ENCODE measurements at regions not wholly inside any gene's neighbourhood (a gene's known extent, or its start where the extent isn't known, plus 50 kb on each side); places are given as distances from the start of the nearest gene placed in this dataset.

DNA sequence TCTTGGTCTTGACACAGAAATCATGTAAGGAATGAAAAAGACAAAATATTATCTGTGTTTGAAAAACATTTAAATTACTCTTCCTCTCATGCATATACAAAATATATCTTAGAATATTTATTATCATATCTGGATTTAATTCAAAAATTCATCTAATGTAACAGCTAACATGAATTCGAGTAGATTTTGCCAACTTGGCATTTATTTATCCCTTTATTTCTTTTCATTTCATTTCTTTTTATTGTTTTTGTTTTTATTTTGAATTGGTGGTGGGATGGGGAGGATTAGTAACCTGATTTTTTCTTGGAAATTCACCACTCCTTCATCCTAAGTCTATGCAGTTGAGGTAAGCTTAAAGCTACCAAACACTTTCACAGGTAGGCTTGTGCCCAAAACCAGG, 508.7 kb downstream of the EPHA7 start:
- Histone ChIP-seq H3K4me1 (peaks cover 7% of the 10 kb centered on the region), H3K27me3 (no peaks in the 10 kb centered on the region), H3K4me3 (no peak overlapping the region), H3K4me2 (no peak overlapping the region), H3K27ac (no peak overlapping the region), H4K20me1 (no peaks in the 10 kb centered on the region), H3K9ac (no peak overlapping the region), H3K9me3 (no peaks in the 10 kb centered on the region), H3K36me3 (no peaks in the 10 kb centered on the region)
- no peak for TF ChIP-seq Cebpa-rat (IDR thresholded peaks at IDR 0.05)

DNA sequence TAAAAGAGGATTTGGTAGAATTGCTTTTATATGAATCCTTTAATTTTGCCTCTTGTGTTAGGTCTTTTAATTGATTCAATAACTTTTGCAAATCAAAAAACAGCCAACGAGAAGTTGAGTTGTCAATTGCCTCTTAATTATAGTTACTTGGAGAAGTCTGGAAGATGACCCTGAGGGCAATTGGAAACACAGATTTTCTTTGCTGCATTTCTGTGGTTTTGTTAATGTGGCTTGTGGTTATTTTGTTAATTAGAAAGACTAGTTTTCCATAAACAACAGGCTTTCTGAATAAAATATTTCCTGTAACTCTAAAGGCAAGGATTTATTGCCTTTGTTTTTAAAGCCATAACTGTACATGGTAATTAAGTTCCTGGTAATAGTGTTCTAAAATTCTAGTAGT, 513.0 kb downstream of the EPHA7 start:
- no peaks in the 10 kb centered on the region for H3K9me3 ChIP-seq
- no peak overlapping the region for H3K4me3 ChIP-seq
- H3K27ac ChIP-seq = no peak overlapping the region
- no peak overlapping the region for H3K9ac ChIP-seq
- H3K36me3 ChIP-seq = no peaks in the 10 kb centered on the region
- no peaks in the 10 kb centered on the region for H3K27me3 ChIP-seq
- no peak overlapping the region for H3K4me2 ChIP-seq
- H3K4me1 ChIP-seq = peaks cover 4% of the 10 kb centered on the region
- no peaks in the 10 kb centered on the region for H4K20me1 ChIP-seq
- TF ChIP-seq Cebpa-rat (IDR thresholded peaks at IDR 0.05) = no peak

DNA sequence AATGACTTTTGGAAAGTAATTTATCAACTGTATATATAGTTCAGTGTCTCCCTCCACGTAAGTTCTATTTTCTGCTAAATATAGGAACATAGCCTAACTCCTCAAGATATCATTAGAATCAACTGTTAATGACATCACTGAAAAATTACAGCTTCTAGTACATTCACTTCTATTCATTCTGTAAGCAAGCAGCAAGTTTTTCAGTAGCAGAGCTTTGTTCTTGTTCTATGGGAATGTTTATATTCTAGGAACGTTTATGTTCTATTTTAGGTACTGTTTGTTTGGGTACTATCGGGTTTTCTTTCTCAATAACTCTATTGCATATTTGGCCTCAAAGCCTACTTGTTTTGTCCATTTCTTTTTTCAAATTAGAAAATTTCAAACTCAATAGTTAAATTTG, 525.6 kb downstream of the EPHA7 start:
- H3K4me3 ChIP-seq = no peak overlapping the region
- no peaks in the 10 kb centered on the region for H3K4me1 ChIP-seq
- no peak for TF ChIP-seq Cebpa-rat (IDR thresholded peaks at IDR 0.05)
- H3K9me3 ChIP-seq = peaks cover 8% of the 10 kb centered on the region
- H3K27me3 ChIP-seq = no peaks in the 10 kb centered on the region
- H4K20me1 ChIP-seq = no peaks in the 10 kb centered on the region
- H3K27ac ChIP-seq = no peak overlapping the region
- H3K36me3 ChIP-seq = no peaks in the 10 kb centered on the region
- no peak overlapping the region for H3K9ac ChIP-seq
- H3K4me2 ChIP-seq = no peak overlapping the region

DNA sequence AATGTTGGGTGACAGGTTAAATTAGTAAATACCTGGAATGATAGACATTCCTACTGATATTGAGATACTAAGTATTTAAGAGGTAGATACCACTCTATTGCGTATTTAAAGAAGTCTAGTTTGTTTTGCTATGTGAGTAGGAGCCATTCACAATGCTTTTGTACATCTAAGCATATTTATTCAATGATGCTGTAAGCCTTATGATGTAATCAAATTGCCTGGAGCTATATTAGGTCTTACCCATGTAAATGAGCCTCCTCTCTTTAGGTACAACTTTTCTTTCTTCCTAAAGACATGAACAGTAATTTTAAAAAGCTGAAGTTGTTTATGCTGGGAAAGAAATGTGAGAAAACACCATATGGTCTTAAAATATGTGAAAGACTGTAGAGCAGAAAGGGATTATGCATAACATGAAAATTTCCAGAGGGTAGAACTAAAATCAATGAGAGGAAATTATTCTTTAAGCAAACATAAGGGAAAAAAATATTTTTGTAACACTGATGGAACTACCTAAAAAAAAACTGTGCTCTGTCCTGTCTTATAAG, 526.7 kb downstream of the EPHA7 start:
- no peak for TF ChIP-seq Cebpa-rat (IDR thresholded peaks at IDR 0.05)
- no peak overlapping the region for H3K4me3 ChIP-seq

DNA sequence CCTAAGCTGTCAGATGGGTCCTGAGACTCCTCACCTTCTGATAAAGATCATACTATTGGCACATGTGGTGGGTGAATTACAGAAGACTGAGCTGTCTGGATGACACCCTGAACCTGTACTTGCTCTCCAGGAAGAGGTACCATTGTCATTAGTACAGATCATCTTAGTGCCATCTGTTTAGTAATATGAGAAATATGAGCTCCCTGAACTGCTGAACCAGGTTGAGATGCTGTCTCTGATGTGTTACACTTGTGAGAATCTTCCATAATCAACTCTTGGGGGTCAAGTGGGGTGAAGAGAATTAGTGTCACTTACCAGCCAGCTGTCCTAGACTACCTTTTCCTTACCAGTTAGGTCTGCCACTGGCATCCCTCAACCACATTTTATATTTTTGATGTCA, 531.0 kb downstream of the EPHA7 start:
- TF ChIP-seq Cebpa-rat (IDR thresholded peaks at IDR 0.05) = no peak
- Histone ChIP-seq H3K9ac (no peak overlapping the region), H3K27me3 (no peaks in the 10 kb centered on the region), H3K4me3 (no peak overlapping the region), H3K36me3 (no peaks in the 10 kb centered on the region), H3K9me3 (peaks cover 8% of the 10 kb centered on the region), H3K4me1 (no peaks in the 10 kb centered on the region), H3K27ac (no peak overlapping the region), H4K20me1 (no peaks in the 10 kb centered on the region), H3K4me2 (no peak overlapping the region)

More for the DNA sequence above, 526.7 kb downstream of the EPHA7 start:
- Histone ChIP-seq H3K9ac (no peak overlapping the region), H4K20me1 (no peaks in the 10 kb centered on the region), H3K4me1 (no peaks in the 10 kb centered on the region), H3K27me3 (no peaks in the 10 kb centered on the region), H3K36me3 (no peaks in the 10 kb centered on the region), H3K9me3 (peaks cover 8% of the 10 kb centered on the region), H3K4me2 (no peak overlapping the region), H3K27ac (no peak overlapping the region)

DNA sequence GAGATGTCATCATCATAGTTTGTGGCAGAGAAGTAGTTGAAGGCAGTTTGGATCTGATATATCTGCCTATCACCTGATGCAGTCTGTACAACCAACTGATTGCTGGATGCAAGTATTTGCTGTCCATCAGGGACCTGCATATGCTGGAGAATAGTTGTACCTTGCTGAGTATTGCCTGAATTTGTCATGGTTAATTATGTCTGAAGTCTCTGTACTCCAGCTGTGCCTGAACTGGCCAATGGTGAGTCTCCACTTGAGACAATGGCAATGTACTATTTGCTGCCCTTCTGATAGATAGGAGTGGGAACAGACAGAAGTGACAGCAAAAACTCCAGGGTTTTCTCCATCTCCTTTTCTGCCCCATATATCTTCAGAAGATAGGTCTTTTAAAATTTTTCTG, 531.5 kb downstream of the EPHA7 start:
- no peak overlapping the region for H3K9ac ChIP-seq
- H3K27ac ChIP-seq = no peak overlapping the region
- H3K27me3 ChIP-seq = no peaks in the 10 kb centered on the region
- TF ChIP-seq Cebpa-rat (IDR thresholded peaks at IDR 0.05) = no peak
- no peak overlapping the region for H3K4me2 ChIP-seq
- no peak overlapping the region for H3K4me3 ChIP-seq
- no peaks in the 10 kb centered on the region for H4K20me1 ChIP-seq
- peaks cover 8% of the 10 kb centered on the region for H3K9me3 ChIP-seq
- H3K4me1 ChIP-seq = no peaks in the 10 kb centered on the region
- no peaks in the 10 kb centered on the region for H3K36me3 ChIP-seq

DNA sequence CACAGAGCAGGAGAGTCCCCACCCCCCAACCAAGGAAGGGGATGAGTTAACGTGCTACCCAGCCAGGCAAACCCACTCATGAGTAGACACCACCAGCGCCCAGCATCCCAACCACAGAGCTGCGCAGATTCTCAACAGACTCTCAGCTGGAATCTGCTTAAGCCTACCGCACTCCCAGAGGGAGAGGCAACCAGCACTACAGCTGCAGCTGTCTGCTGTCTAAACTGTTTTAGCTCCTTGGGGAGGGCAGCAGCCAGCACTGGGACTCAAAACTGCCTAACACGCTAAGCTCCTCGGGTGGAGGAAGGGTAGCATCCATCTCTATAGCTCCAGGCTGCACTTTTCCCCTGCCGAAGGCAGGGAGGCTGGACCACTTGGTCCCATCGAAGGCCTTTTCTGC, 539.8 kb downstream of the EPHA7 start:
- peaks cover 25% of the 10 kb centered on the region for H3K9me3 ChIP-seq
- H3K27me3 ChIP-seq = no peaks in the 10 kb centered on the region
- H3K4me1 ChIP-seq = no peaks in the 10 kb centered on the region
- H3K27ac ChIP-seq = no peak overlapping the region
- no peaks in the 10 kb centered on the region for H4K20me1 ChIP-seq
- no peak overlapping the region for H3K4me2 ChIP-seq
- H3K4me3 ChIP-seq = no peak overlapping the region
- no peak for TF ChIP-seq Cebpa-rat (IDR thresholded peaks at IDR 0.05)
- no peaks in the 10 kb centered on the region for H3K36me3 ChIP-seq
- H3K9ac ChIP-seq = no peak overlapping the region

DNA sequence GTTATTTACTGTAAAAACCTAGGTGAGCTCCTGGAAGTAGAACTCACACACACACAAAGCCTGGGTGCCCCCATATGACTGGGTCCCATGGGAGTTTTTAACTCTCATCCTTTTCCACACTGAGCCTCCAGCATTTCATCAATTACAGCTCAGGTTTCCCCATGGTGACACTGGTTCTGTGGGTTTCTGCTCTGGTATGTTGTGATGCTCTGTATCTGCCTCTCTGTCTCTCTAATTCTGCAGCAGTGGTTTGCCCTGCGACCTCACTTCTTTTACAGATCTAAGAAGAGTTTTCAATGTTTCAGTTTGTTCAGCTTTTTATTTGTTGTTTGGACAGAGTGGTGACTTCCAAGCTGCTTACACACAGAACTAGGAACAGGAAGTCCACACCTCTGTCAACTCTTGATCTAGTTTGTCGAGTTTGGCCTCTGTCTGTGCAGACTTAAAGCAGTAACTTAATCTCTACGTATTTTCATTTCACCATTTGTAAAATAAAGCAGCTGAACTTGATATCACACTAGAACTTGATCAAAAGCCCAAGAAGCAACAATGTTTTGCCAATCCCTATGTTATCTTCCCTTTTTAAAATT, 554.3 kb downstream of the EPHA7 start:
- Histone ChIP-seq H3K4me3 (no peak overlapping the region), H3K36me3 (no peaks in the 10 kb centered on the region), H3K9me3 (no peaks in the 10 kb centered on the region), H3K27me3 (no peaks in the 10 kb centered on the region), H3K4me1 (no peaks in the 10 kb centered on the region), H3K9ac (no peak overlapping the region), H3K27ac (no peak overlapping the region), H3K4me2 (no peak overlapping the region), H4K20me1 (no peaks in the 10 kb centered on the region)
- no peak for TF ChIP-seq Cebpa-rat (IDR thresholded peaks at IDR 0.05)

DNA sequence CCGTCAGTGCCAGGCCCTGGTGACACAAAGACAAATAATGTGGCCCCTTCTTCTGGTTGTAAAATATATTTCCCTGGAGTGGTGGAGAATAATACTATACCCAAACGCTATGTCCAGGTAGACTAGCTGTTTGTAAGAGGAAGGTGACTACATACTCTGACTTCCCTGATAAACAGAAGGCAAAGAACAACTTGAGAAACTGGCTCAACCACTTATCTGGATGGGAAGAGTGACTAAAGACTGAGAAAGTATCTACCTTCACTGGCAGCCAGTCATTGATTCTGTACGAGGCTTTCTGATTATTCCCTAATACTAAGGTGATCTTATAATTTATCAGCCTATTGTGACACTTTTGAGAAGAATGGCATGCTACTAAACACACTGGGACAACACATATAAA, 569.7 kb downstream of the EPHA7 start:
- H3K9ac ChIP-seq = no peak overlapping the region
- no peaks in the 10 kb centered on the region for H3K36me3 ChIP-seq
- H4K20me1 ChIP-seq = no peaks in the 10 kb centered on the region
- no peaks in the 10 kb centered on the region for H3K27me3 ChIP-seq
- no peak overlapping the region for H3K27ac ChIP-seq
- H3K4me2 ChIP-seq = no peak overlapping the region
- H3K4me3 ChIP-seq = no peak overlapping the region
- no peak for TF ChIP-seq Cebpa-rat (IDR thresholded peaks at IDR 0.05)
- H3K9me3 ChIP-seq = no peaks in the 10 kb centered on the region
- H3K4me1 ChIP-seq = no peaks in the 10 kb centered on the region

DNA sequence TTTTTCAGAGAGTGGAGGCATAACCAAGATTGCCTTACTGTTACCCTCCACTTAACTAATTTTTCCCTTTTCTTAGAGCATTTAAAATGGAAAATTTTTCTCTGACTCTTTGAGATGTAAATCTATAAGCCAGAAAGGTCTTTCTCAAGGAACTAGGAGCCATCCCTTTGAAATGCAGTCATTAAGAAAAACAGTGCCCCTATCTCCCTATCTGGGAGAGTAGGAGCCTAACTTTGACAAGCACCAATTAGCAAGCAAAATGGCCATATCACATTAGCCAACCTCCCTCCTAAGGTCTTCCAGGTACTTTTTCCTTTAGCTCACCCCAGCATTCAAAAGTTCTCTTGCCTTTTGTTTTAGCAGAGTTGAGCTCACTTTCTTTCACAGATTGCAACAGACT, 570.5 kb downstream of the EPHA7 start:
- H4K20me1 ChIP-seq = no peaks in the 10 kb centered on the region
- no peaks in the 10 kb centered on the region for H3K36me3 ChIP-seq
- no peaks in the 10 kb centered on the region for H3K9me3 ChIP-seq
- no peaks in the 10 kb centered on the region for H3K4me1 ChIP-seq
- no peak overlapping the region for H3K4me2 ChIP-seq
- no peak overlapping the region for H3K9ac ChIP-seq
- H3K27me3 ChIP-seq = no peaks in the 10 kb centered on the region
- H3K27ac ChIP-seq = no peak overlapping the region
- H3K4me3 ChIP-seq = no peak overlapping the region
- no peak for TF ChIP-seq Cebpa-rat (IDR thresholded peaks at IDR 0.05)

DNA sequence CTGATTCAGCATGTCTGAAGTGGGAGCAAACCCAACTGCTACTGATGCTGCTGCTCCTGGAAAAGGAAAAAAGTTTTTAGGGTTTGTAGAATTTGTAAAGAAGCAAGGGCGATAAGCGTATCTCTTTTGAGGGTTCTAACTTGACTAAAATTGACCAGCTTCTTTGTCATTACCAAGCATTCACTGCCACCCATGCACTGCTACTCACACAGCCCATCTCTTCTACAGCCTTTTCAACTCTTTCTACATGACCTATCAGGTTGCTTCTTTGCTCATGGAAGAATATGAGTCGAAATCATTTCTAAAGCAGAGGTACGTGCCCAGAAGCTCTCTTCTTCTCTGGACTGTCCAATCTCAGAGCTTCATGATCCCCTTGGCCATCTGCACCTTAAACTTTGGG, 570.9 kb downstream of the EPHA7 start:
- no peak overlapping the region for H3K4me2 ChIP-seq
- H3K4me1 ChIP-seq = no peaks in the 10 kb centered on the region
- no peak for TF ChIP-seq Cebpa-rat (IDR thresholded peaks at IDR 0.05)
- no peaks in the 10 kb centered on the region for H3K27me3 ChIP-seq
- H3K36me3 ChIP-seq = no peaks in the 10 kb centered on the region
- H3K9ac ChIP-seq = no peak overlapping the region
- H4K20me1 ChIP-seq = no peaks in the 10 kb centered on the region
- H3K27ac ChIP-seq = no peak overlapping the region
- no peaks in the 10 kb centered on the region for H3K9me3 ChIP-seq
- H3K4me3 ChIP-seq = no peak overlapping the region

All from BLaER1 (cell line).